Tibial nerve (tissue), 4 donors: ENCODE measurements at regions not wholly inside any gene's neighbourhood (a gene's known extent, or its start where the extent isn't known, plus 50 kb on each side); places are given as distances from the start of the nearest gene placed in this dataset.
A peak's percentile ranks its signal among the peaks of the same experiment; 100 is the strongest.

Experiments used
- DNase-seq, 2 donors: peaks; one replicate each; pipeline ENCODE4 v3.0.0-alpha.2; 2019; ENCODE audit warnings: low spot score in 2 of 2
- H3K27ac ChIP-seq, 4 donors: fragments of 200-600 bp; sonication (generic) in 3 of 4; one replicate each; pipeline ENCODE4 v1.5.1; 2017 to 2019; ENCODE audit warnings: mild to moderate bottlenecking in 1 of 4
- H3K27me3 ChIP-seq, 2 donors: fragments of 200-600 bp; sonication (generic) in 1 of 2; one replicate each; pipeline versions ENCODE4 v1.5.1 to v1.6.0; 2017 to 2019
- H3K36me3 ChIP-seq, 3 donors: fragments of 200-600 bp; sonication (generic); one replicate each; pipeline ENCODE4 v1.5.1; 2018 to 2019
- H3K4me1 ChIP-seq, 4 donors: fragments of 200-600 bp; sonication (generic) in 3 of 4; one replicate each; pipeline ENCODE4 v1.5.1; 2017 to 2019
- H3K4me3 ChIP-seq, 4 donors: fragments of 200-600 bp; sonication (generic) in 3 of 4; one replicate each; pipeline ENCODE4 v1.5.1; 2017 to 2019; ENCODE audit warnings: mild to moderate bottlenecking in 1 of 4, moderate library complexity in 1 of 4
- H3K9me3 ChIP-seq, 4 donors: fragments of 200-600 bp; sonication (generic) in 3 of 4; one replicate each; pipeline ENCODE4 v1.5.1; 2017 to 2019
- EP300 ChIP-seq, 2 donors: sonication (generic); formaldehyde crosslinking; IDR thresholded peaks; one replicate each; pipeline ENCODE4 v1.6.1; 2017; ENCODE audit warnings: antibody characterized with exemption in 2 of 2, mild to moderate bottlenecking in 1 of 2
- POLR2A ChIP-seq, 2 donors: fragments of 450-650 bp; IDR thresholded peaks; one replicate each; pipeline ENCODE4 v1.6.1; 2017; ENCODE audit warnings: antibody characterized with exemption in 2 of 2, mild to moderate bottlenecking in 2 of 2, moderate library complexity in 2 of 2
- WGBS, 2 donors: methylation state at CpG; one replicate each; pipeline ENCODE4 v1.1.5; 2018; 5-methylcytosine and 5-hydroxymethylcytosine counted together
- TF ChIP-seq, protein P1 (sequence below), 5 experiments: fragments of 200-600 bp in 3 of 5; fragments of 450-650 bp in 2 of 5; sonication (generic) in 3 of 5; IDR thresholded peaks; one replicate each; pipeline ENCODE4 v1.5.1; 2016 to 2019; ENCODE audit warnings: antibody characterized with exemption in 5 of 5, mild to moderate bottlenecking in 3 of 5, moderate library complexity in 2 of 5

DNA sequence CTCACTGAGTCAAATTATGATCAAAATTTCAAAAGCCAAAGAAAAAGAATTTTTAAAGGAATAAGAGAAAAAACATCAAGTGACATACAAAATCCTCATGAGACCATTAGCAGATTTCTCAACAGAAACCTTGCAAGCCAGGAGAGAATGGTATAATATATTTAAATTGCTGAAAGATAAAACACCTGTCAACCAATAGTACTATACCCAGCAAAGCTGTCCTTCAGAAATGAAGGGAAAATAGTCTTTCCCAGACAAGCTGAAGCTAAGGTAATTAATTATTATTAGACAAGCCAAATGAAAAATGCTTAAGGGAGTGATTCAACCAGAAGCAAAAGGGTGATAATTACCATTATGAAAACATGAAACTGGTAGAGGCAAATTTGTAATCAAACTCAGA lies 104.2 kb upstream of the TET2 start:
- DNase-seq, result no peak
- H3K27ac ChIP-seq, result no peak overlapping the region
- TF ChIP-seq, protein P1, sequence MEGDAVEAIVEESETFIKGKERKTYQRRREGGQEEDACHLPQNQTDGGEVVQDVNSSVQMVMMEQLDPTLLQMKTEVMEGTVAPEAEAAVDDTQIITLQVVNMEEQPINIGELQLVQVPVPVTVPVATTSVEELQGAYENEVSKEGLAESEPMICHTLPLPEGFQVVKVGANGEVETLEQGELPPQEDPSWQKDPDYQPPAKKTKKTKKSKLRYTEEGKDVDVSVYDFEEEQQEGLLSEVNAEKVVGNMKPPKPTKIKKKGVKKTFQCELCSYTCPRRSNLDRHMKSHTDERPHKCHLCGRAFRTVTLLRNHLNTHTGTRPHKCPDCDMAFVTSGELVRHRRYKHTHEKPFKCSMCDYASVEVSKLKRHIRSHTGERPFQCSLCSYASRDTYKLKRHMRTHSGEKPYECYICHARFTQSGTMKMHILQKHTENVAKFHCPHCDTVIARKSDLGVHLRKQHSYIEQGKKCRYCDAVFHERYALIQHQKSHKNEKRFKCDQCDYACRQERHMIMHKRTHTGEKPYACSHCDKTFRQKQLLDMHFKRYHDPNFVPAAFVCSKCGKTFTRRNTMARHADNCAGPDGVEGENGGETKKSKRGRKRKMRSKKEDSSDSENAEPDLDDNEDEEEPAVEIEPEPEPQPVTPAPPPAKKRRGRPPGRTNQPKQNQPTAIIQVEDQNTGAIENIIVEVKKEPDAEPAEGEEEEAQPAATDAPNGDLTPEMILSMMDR (IDR thresholded peaks at IDR 0.05), result no peak
- TF ChIP-seq POLR2A (IDR thresholded peaks at IDR 0.05) (no peak), EP300 (IDR thresholded peaks at IDR 0.05) (no peak)
- no peak overlapping the region for H3K4me3 ChIP-seq
- H3K27me3 ChIP-seq, result no peaks in the 10 kb centered on the region
- H3K4me1 ChIP-seq, result no peaks in the 10 kb centered on the region
- H3K9me3 ChIP-seq, result peaks cover 0 to 32% (median 0%) of the 10 kb centered on the region in 4 donors
- H3K36me3 ChIP-seq, result no peaks in the 10 kb centered on the region

DNA sequence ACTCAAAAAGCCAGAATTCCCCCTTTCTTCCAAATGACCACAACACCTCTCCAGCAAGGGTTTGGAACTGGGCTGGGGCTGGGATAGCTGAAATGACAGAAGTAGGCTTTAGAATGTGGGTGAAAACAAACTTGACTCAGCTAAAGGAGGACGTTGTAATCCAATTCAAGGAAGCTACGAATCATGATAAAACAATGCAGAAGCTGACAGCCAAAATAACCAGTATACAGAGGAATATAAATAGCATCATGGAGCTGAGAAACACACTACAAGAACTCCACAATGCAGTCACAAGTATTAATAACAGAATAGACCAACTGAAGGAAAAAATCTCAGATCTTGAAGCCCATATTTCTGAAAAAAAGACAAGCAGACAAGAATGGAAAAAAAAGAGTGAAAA lies 95.8 kb upstream of the TET2 start:
- WGBS, 2 donors, result 26 to 29% methylated on average over 2 of the region's 2 CpGs
- peaks cover 0 to 8% (median 0%) of the 10 kb centered on the region in 4 donors for H3K9me3 ChIP-seq
- no peaks in the 10 kb centered on the region for H3K36me3 ChIP-seq
- DNase-seq, result no peak
- H3K27me3 ChIP-seq, result no peaks in the 10 kb centered on the region
- H3K4me3 ChIP-seq, result no peak overlapping the region
- no peak overlapping the region for H3K27ac ChIP-seq
- H3K4me1 ChIP-seq, result no peaks in the 10 kb centered on the region
- TF ChIP-seq POLR2A (IDR thresholded peaks at IDR 0.05), result no peak

DNA sequence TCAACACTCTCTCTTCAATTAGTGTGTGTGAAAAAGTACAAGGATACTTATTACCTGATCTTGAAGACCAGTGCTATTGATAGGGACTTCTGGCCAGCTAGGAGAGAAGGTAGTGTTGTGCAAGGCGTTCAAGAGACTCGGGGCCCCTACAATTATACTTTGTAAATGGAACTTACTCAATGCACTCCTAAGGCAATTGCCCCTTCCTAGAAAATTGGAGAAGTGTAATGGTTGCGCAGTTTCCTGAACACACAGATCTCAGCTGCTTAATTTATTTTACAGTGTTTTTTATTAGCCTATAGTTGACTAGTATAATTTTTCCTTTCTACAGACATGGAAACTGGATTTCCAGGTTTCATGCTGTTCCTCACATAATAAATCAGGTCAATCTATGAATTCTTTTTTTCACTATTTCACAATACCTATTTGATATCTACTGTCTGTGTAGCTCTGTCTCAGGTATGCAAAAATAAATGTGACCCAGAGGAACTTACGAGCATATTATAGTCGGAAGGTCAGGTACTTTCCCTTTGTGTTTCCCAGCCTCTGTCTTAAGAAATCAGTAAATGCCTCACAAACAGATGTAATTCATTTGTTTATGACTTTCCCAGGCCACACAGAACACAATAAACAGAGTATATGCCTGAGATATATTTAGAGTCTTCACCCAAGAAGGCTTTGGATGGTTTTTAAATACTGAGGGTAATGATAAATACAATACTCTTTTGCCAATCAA lies 89.1 kb upstream of the TET2 start:
- H3K9me3 ChIP-seq, result peaks cover 0 to 3% (median 0%) of the 10 kb centered on the region in 4 donors
- peaks cover 0 to 11% (median 9%) of the 10 kb centered on the region in 4 donors for H3K4me1 ChIP-seq
- no peak overlapping the region for H3K4me3 ChIP-seq
- DNase-seq, result no peak
- no peak overlapping the region for H3K27ac ChIP-seq
- TF ChIP-seq POLR2A (IDR thresholded peaks at IDR 0.05) (no peak), EP300 (IDR thresholded peaks at IDR 0.05) (no peak)
- TF ChIP-seq, protein P1 (IDR thresholded peaks at IDR 0.05), result no peak
- H3K27me3 ChIP-seq, result no peaks in the 10 kb centered on the region
- no peaks in the 10 kb centered on the region for H3K36me3 ChIP-seq
- 84 to 90% methylated on average over 5 of the region's 5 CpGs for WGBS, 2 donors

GRCh38 chr4:105058177-105058812 lies 88.4 kb upstream of the TET2 start:
- H3K27ac ChIP-seq, result no peak overlapping the region
- no peaks in the 10 kb centered on the region for H3K9me3 ChIP-seq
- TF ChIP-seq POLR2A (IDR thresholded peaks at IDR 0.05), result no peak
- TF ChIP-seq EP300 (IDR thresholded peaks at IDR 0.05), result no peak
- TF ChIP-seq, protein P1 (IDR thresholded peaks at IDR 0.05), result no peak
- DNase-seq, result no peak
- no peak overlapping the region for H3K4me3 ChIP-seq
- no peaks in the 10 kb centered on the region for H3K36me3 ChIP-seq
- 86 to 88% methylated on average over 3 of the region's 3 CpGs for WGBS, 2 donors
- H3K4me1 ChIP-seq, result peaks cover 0 to 11% (median 9%) of the 10 kb centered on the region in 4 donors
- H3K27me3 ChIP-seq, result no peaks in the 10 kb centered on the region

DNA sequence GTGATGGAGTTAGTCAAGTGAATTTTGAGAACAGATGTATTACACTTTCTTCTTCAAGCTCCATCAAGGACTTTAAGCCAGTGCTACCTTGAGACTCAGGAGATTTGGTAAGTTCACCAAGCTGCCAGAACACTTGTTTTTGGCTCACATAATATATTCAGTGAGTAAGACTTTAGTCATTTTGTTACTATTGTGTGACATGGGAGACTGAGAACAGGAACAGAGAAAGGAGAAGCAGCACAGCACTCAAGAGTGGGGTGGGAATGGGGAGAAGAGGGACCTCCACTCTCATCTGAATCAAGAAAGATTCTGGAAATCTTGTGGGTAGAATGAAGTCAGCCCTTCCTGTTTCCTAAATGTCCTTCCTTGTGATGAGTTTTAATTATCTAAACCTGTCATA lies 87.3 kb upstream of the TET2 start:
- Histone ChIP-seq H3K9me3 (no peaks in the 10 kb centered on the region), H3K27ac (peak overlapping the region in 1 of 4 donors; percentile 36), H3K27me3 (no peaks in the 10 kb centered on the region), H3K4me1 (peaks cover 0 to 11% (median 9%) of the 10 kb centered on the region in 4 donors), H3K36me3 (no peaks in the 10 kb centered on the region), H3K4me3 (no peak overlapping the region)
- TF ChIP-seq POLR2A (IDR thresholded peaks at IDR 0.05) (no peak), EP300 (IDR thresholded peaks at IDR 0.05) (no peak)
- TF ChIP-seq, protein P1 (IDR thresholded peaks at IDR 0.05), result no peak
- no peak for DNase-seq
